ENCODE measurements at regions not wholly inside any gene's neighbourhood (a gene's known extent, or its start where the extent isn't known, plus 50 kb on each side); places are given as distances from the start of the nearest gene placed in this dataset.

GRCh38 chr2:190785334-190785733 lies 95.3 kb upstream of the GLS start:
- DNase-seq (ENCODE audit: low spot score), result no peak

GRCh38 chr2:190786404-190787166 lies 94.0 kb upstream of the GLS start:
- no peak for DNase-seq (ENCODE audit: low spot score)

- no peak for DNase-seq (ENCODE audit: low spot score)
These were observed 92.8 kb upstream of the GLS start for GRCh38 chr2:190787743-190788235.

GRCh38 chr2:190789074-190790004 lies 91.3 kb upstream of the GLS start:
- DNase-seq (ENCODE audit: low spot score), result no peak

GRCh38 chr2:190791347-190791975 lies 89.2 kb upstream of the GLS start:
- DNase-seq (ENCODE audit: low spot score), result peak; percentile 40

GRCh38 chr2:190791976-190792575 lies 88.5 kb upstream of the GLS start:
- no peak for DNase-seq (ENCODE audit: low spot score)

- DNase-seq (ENCODE audit: low spot score), result no peak
These were observed 87.4 kb upstream of the GLS start for GRCh38 chr2:190792956-190793888.

- DNase-seq (ENCODE audit: low spot score), result no peak
These were observed 86.2 kb upstream of the GLS start for GRCh38 chr2:190794377-190794776.

GRCh38 chr2:190794790-190795189 lies 85.8 kb upstream of the GLS start:
- DNase-seq (ENCODE audit: low spot score), result no peak

- no peak for DNase-seq (ENCODE audit: low spot score)
These were observed 84.9 kb upstream of the GLS start for GRCh38 chr2:190795686-190796085.

GRCh38 chr2:190799999-190800398 lies 80.6 kb upstream of the GLS start:
- DNase-seq (ENCODE audit: low spot score), result no peak

- DNase-seq (ENCODE audit: low spot score), result no peak
These were observed 80.1 kb upstream of the GLS start for GRCh38 chr2:190800528-190800927.

- DNase-seq (ENCODE audit: low spot score), result no peak
These were observed 78.5 kb upstream of the GLS start for GRCh38 chr2:190802129-190802528.

GRCh38 chr2:190802626-190803209 lies 77.9 kb upstream of the GLS start:
- no peak for DNase-seq (ENCODE audit: low spot score)

- DNase-seq (ENCODE audit: low spot score), result peak; percentile 12
These were observed 76.3 kb upstream of the GLS start for GRCh38 chr2:190804182-190804795.

GRCh38 chr2:190805126-190805525 lies 75.5 kb upstream of the GLS start:
- DNase-seq (ENCODE audit: low spot score), result no peak

GRCh38 chr2:190805843-190806242 lies 74.8 kb upstream of the GLS start:
- DNase-seq (ENCODE audit: low spot score), result no peak

GRCh38 chr2:190807886-190808285 lies 72.7 kb upstream of the GLS start:
- DNase-seq (ENCODE audit: low spot score), result no peak

- no peak for DNase-seq (ENCODE audit: low spot score)
These were observed 71.4 kb upstream of the GLS start for GRCh38 chr2:190809139-190809764.

Measured in activated CD4-positive, alpha-beta T cell treated with anti-CD3 and anti-CD28 coated beads, Interleukin-2, Interleukin-4, amounts not matched to agents 100 ng/mL and 50 ng/mL, durations not matched to agents 16 hours and 8 hours (primary cell).